Activated naive CD8-positive, alpha-beta T cell treated with anti-CD3 and anti-CD28 coated beads for 36 hours (primary cell): ENCODE measurements at regions not wholly inside any gene's neighbourhood (a gene's known extent, or its start where the extent isn't known, plus 50 kb on each side); places are given as distances from the start of the nearest gene placed in this dataset.
"Not testable (repeated sequence)": the region's sequence is repeated elsewhere in the genome, so short reads cannot be mapped to it uniquely, and the experiment has no call there.

Experiments
- DNase-seq: peaks from one replicate; pipeline ENCODE4 v3.0.0; 2021
- H3K27ac Mint-ChIP-seq: one replicate; pipeline ENCODE4 v1.8.0; 2022; ENCODE audit warnings: mild to moderate bottlenecking, moderate library complexity, mixed read lengths
- H3K27me3 Mint-ChIP-seq: one replicate; pipeline ENCODE4 v1.8.0; 2022; ENCODE audit warnings: mild to moderate bottlenecking, mixed read lengths
- H3K36me3 Mint-ChIP-seq: one replicate; pipeline ENCODE4 v1.8.0; 2021; ENCODE audit warnings: mild to moderate bottlenecking, mixed read lengths
- H3K4me1 Mint-ChIP-seq: one replicate; pipeline ENCODE4 v1.8.0; 2021; ENCODE audit warnings: mixed read lengths
- H3K4me3 Mint-ChIP-seq: one replicate; pipeline ENCODE4 v1.8.0; 2022; ENCODE audit warnings: mild to moderate bottlenecking, moderate library complexity, mixed read lengths
- H3K9me3 Mint-ChIP-seq: one replicate; pipeline ENCODE4 v1.8.0; 2022; ENCODE audit warnings: mixed read lengths

GRCh38 chr6:71727632-71728294 is 158.6 kb upstream of the RIMS1 start:
- DNase-seq, result no peak
- H3K27ac Mint-ChIP-seq, result no peak overlapping the region
- H3K27me3 Mint-ChIP-seq, result no peaks in the 10 kb centered on the region
- H3K4me1 Mint-ChIP-seq, result no peaks in the 10 kb centered on the region
- no peaks in the 10 kb centered on the region for H3K36me3 Mint-ChIP-seq
- no peak overlapping the region for H3K4me3 Mint-ChIP-seq
- no peaks in the 10 kb centered on the region for H3K9me3 Mint-ChIP-seq

- Mint-ChIP-seq H3K27me3 (no peaks in the 10 kb centered on the region), H3K4me1 (no peaks in the 10 kb centered on the region), H3K27ac (no peak overlapping the region), H3K36me3 (no peaks in the 10 kb centered on the region), H3K4me3 (no peak overlapping the region), H3K9me3 (no peaks in the 10 kb centered on the region)
- no peak for DNase-seq
These were observed 156.1 kb upstream of the RIMS1 start for GRCh38 chr6:71730284-71730683.

- no peak overlapping the region for H3K4me3 Mint-ChIP-seq
These were observed 152.1 kb upstream of the RIMS1 start for GRCh38 chr6:71733970-71734899.

GRCh38 chr6:71737953-71738352 is 148.4 kb upstream of the RIMS1 start:
- no peak overlapping the region for H3K27ac Mint-ChIP-seq
- no peaks in the 10 kb centered on the region for H3K36me3 Mint-ChIP-seq

More at GRCh38 chr6:71733970-71734899, 152.1 kb upstream of the RIMS1 start:
- DNase-seq, result no peak
- Mint-ChIP-seq H3K9me3 (no peaks in the 10 kb centered on the region), H3K4me1 (no peaks in the 10 kb centered on the region), H3K27me3 (no peaks in the 10 kb centered on the region), H3K27ac (no peak overlapping the region), H3K36me3 (no peaks in the 10 kb centered on the region)

GRCh38 chr6:71745525-71745924 is 140.8 kb upstream of the RIMS1 start:
- Mint-ChIP-seq H3K4me1 (no peaks in the 10 kb centered on the region), H3K4me3 (no peak overlapping the region), H3K27me3 (no peaks in the 10 kb centered on the region), H3K9me3 (no peaks in the 10 kb centered on the region), H3K27ac (no peak overlapping the region), H3K36me3 (no peaks in the 10 kb centered on the region)
- no peak for DNase-seq

More at GRCh38 chr6:71737953-71738352, 148.4 kb upstream of the RIMS1 start:
- H3K4me1 Mint-ChIP-seq, result no peaks in the 10 kb centered on the region
- DNase-seq, result no peak
- H3K27me3 Mint-ChIP-seq, result no peaks in the 10 kb centered on the region
- no peak overlapping the region for H3K4me3 Mint-ChIP-seq
- no peaks in the 10 kb centered on the region for H3K9me3 Mint-ChIP-seq

- Mint-ChIP-seq H3K9me3 (no peaks in the 10 kb centered on the region), H3K4me1 (no peaks in the 10 kb centered on the region), H3K4me3 (no peak overlapping the region), H3K27me3 (no peaks in the 10 kb centered on the region), H3K36me3 (no peaks in the 10 kb centered on the region), H3K27ac (no peak overlapping the region)
- no peak for DNase-seq
These were observed 120.1 kb upstream of the RIMS1 start for GRCh38 chr6:71766146-71766760.

- Mint-ChIP-seq H3K27ac (no peak overlapping the region), H3K9me3 (peaks cover 3% of the 10 kb centered on the region), H3K4me3 (no peak overlapping the region), H3K27me3 (no peaks in the 10 kb centered on the region), H3K4me1 (no peaks in the 10 kb centered on the region), H3K36me3 (no peaks in the 10 kb centered on the region)
- DNase-seq, result no peak
These were observed 119.6 kb upstream of the RIMS1 start for GRCh38 chr6:71766796-71767195.

GRCh38 chr6:71768356-71768755 is 118.0 kb upstream of the RIMS1 start:
- Mint-ChIP-seq H3K27ac (no peak overlapping the region), H3K36me3 (no peaks in the 10 kb centered on the region), H3K27me3 (no peaks in the 10 kb centered on the region), H3K4me1 (no peaks in the 10 kb centered on the region), H3K9me3 (peaks cover 3% of the 10 kb centered on the region), H3K4me3 (no peak overlapping the region)
- no peak for DNase-seq

GRCh38 chr6:71808865-71809264 is 77.5 kb upstream of the RIMS1 start:
- Mint-ChIP-seq H3K36me3 (peaks cover 3% of the 10 kb centered on the region), H3K27me3 (no peaks in the 10 kb centered on the region)

GRCh38 chr6:71810880-71811279 is 75.5 kb upstream of the RIMS1 start:
- no peak overlapping the region for H3K27ac Mint-ChIP-seq
- H3K27me3 Mint-ChIP-seq, result no peaks in the 10 kb centered on the region
- no peaks in the 10 kb centered on the region for H3K4me1 Mint-ChIP-seq
- no peak for DNase-seq
- no peak overlapping the region for H3K4me3 Mint-ChIP-seq
- peaks cover 27% of the 10 kb centered on the region for H3K9me3 Mint-ChIP-seq
- peaks cover 3% of the 10 kb centered on the region for H3K36me3 Mint-ChIP-seq

More at GRCh38 chr6:71808865-71809264, 77.5 kb upstream of the RIMS1 start:
- Mint-ChIP-seq H3K4me3 (no peak overlapping the region), H3K27ac (no peak overlapping the region), H3K9me3 (peaks cover 24% of the 10 kb centered on the region), H3K4me1 (no peaks in the 10 kb centered on the region)
- DNase-seq, result no peak

GRCh38 chr6:71822625-71823024 is 63.7 kb upstream of the RIMS1 start:
- Mint-ChIP-seq H3K4me3 (no peak overlapping the region), H3K27ac (no peak overlapping the region), H3K4me1 (no peaks in the 10 kb centered on the region), H3K27me3 (no peaks in the 10 kb centered on the region), H3K36me3 (no peaks in the 10 kb centered on the region), H3K9me3 (peaks cover 9% of the 10 kb centered on the region)
- DNase-seq, result no peak

GRCh38 chr6:71832110-71832764 is 54.1 kb upstream of the RIMS1 start:
- not testable (repeated sequence) for H3K27ac Mint-ChIP-seq, H3K36me3 Mint-ChIP-seq, H3K9me3 Mint-ChIP-seq

More at GRCh38 chr6:71832110-71832764, 54.1 kb upstream of the RIMS1 start:
- not testable (repeated sequence) for H3K4me3 Mint-ChIP-seq, H3K27me3 Mint-ChIP-seq, H3K4me1 Mint-ChIP-seq, DNase-seq
